ENCODE measurements at regions not wholly inside any gene's neighbourhood (a gene's known extent, or its start where the extent isn't known, plus 50 kb on each side); places are given as distances from the start of the nearest gene placed in this dataset.

DNA sequence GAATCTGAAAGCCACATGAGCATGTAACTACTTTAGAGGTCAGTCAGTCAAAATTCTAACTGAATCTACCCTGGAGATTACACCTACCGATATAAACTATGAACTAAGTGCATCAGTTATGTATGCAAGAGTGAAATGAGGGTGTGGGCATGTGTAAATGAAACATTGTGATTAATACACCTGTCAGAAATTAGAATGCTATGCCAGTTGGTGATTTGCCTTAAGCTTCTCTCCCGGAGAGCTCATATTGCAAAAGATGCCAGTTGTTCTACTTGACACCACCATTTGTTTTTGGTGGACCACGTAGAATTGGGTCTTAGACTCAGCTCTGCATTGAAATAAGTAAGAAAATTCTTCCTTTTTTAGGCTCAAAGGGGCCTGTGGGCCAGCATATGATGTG, 91.0 kb upstream of the KBTBD8 start:
- no peaks in the 10 kb centered on the region for H3K36me3 ChIP-seq (replicated peaks in 1 of 2; ENCODE audit: control extremely low read depth in 1 of 2, control insufficient read depth in 1 of 2, extremely low read depth in 1 of 2, insufficient read depth in 2 of 2, low read length in 1 of 2)
- peaks cover 0 to under 1% (median 0%) of the 10 kb centered on the region in 3 donors for H3K9me3 ChIP-seq (ENCODE audit: control extremely low read depth in 1 of 3, control insufficient read depth in 2 of 3, insufficient read depth in 1 of 3, low read length in 2 of 3)
- peaks cover 0 to 2% (median 0%) of the 10 kb centered on the region in 4 experiments for H3K27me3 ChIP-seq (replicated peaks in 1 of 4; ENCODE audit: control extremely low read depth in 1 of 4, control insufficient read depth in 3 of 4, insufficient read depth in 4 of 4, low read length in 3 of 4)
- no peak overlapping the region for H2AFZ ChIP-seq (ENCODE audit: insufficient read depth, low read depth, low read length, poor library complexity, severe bottlenecking)
- no peaks in the 10 kb centered on the region for H4K20me1 ChIP-seq (ENCODE audit: control insufficient read depth, insufficient read depth, low read length, poor library complexity, severe bottlenecking)
- intact Hi-C loops (cut with micrococcal nuclease): no loop called here
- no peaks in the 10 kb centered on the region for H3K4me1 ChIP-seq (ENCODE audit: control insufficient read depth in 2 of 2, insufficient read depth in 2 of 2, low read length in 2 of 2)
- no peak for DNase-seq
- Mint-ChIP-seq H3K27me3 (peaks cover 18% of the 10 kb centered on the region), H3K9me3 (ENCODE audit: insufficient read depth) (no peaks in the 10 kb centered on the region), H3K4me3 (no peak overlapping the region), H3K4me1 (no peaks in the 10 kb centered on the region), H3K27ac (no peak overlapping the region)
- POLR2A ChIA-PET: no interaction called here
- H3K27ac ChIP-seq (ENCODE audit: low read length in 2 of 2): no peak overlapping the region
- CTCF ChIA-PET: no interaction called here
- H3K79me2 ChIP-seq (ENCODE audit: control insufficient read depth, insufficient read depth, low read length): no peaks in the 10 kb centered on the region
- TF ChIP-seq, protein P1, sequence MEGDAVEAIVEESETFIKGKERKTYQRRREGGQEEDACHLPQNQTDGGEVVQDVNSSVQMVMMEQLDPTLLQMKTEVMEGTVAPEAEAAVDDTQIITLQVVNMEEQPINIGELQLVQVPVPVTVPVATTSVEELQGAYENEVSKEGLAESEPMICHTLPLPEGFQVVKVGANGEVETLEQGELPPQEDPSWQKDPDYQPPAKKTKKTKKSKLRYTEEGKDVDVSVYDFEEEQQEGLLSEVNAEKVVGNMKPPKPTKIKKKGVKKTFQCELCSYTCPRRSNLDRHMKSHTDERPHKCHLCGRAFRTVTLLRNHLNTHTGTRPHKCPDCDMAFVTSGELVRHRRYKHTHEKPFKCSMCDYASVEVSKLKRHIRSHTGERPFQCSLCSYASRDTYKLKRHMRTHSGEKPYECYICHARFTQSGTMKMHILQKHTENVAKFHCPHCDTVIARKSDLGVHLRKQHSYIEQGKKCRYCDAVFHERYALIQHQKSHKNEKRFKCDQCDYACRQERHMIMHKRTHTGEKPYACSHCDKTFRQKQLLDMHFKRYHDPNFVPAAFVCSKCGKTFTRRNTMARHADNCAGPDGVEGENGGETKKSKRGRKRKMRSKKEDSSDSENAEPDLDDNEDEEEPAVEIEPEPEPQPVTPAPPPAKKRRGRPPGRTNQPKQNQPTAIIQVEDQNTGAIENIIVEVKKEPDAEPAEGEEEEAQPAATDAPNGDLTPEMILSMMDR (IDR thresholded peaks at IDR 0.05): no peak
- TF ChIP-seq EZH2 (IDR thresholded peaks at IDR 0.05; ENCODE audit: borderline replicate concordance, insufficient read depth, low read depth, low read length, poor library complexity, severe bottlenecking): no peak
- no peak overlapping the region for H3K9ac ChIP-seq (ENCODE audit: low read length)
- no peak for ATAC-seq (ENCODE audit: low read depth)
- H3K4me2 ChIP-seq (replicated peaks; ENCODE audit: low read depth, low read length, poor library complexity, severe bottlenecking): no peak overlapping the region
- H3K4me3 ChIP-seq (ENCODE audit: control extremely low read depth in 1 of 5, extremely low read depth in 1 of 5, insufficient read depth in 1 of 5, low read depth in 2 of 5, low read length in 4 of 5): no peak overlapping the region
- 100% methylated on average over 1 of the region's 3 CpGs for WGBS (ENCODE audit: insufficient coverage)

DNA sequence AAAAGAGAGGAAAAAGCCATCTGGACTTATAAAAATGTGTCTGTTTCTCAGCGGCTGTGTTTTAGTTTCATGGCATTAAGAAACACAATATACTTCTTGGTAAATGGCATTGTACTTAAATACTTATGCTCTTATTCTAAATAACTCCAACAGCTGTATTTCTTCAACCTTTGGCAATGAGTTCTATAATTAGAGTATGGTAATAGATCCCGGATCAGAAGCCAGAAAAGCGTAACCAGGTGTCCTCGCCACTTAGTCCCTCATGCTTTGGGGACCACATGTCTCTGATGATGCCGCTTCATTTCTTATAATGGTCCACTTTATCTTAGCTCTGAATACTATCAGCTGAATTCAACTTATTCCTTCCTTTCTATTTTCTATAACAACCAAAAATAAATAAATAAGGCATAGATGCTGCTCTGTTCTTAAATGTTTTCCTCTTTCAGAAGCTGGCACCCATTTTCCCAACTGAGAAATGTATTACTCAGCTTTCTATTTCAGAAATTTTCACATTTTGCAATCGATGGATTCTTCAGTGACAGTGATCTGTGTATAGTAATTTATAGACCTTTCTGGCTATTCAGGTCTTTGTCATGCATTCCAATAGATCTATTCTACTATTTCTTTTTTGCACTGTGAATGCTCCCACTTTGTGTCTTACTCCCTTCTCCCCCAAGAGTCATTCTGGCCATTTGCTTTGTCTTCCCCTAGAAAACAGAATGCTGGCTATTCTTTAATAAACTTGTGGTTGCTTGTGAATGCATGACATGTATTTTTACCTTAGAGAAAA, 87.6 kb upstream of the KBTBD8 start:
- H3K36me3 ChIP-seq (replicated peaks in 1 of 2; ENCODE audit: control extremely low read depth in 1 of 2, control insufficient read depth in 1 of 2, extremely low read depth in 1 of 2, insufficient read depth in 2 of 2, low read length in 1 of 2): no peaks in the 10 kb centered on the region
- no peak overlapping the region for H3K4me3 ChIP-seq (ENCODE audit: control extremely low read depth in 1 of 5, extremely low read depth in 1 of 5, insufficient read depth in 1 of 5, low read depth in 2 of 5, low read length in 4 of 5)
- peaks cover 0 to 2% (median 0%) of the 10 kb centered on the region in 4 experiments for H3K27me3 ChIP-seq (replicated peaks in 1 of 4; ENCODE audit: control extremely low read depth in 1 of 4, control insufficient read depth in 3 of 4, insufficient read depth in 4 of 4, low read length in 3 of 4)
- POLR2A ChIA-PET: no interaction called here
- ATAC-seq (ENCODE audit: low read depth) (no peak), DNase-seq (no peak)
- peaks cover 0 to 19% (median 8%) of the 10 kb centered on the region in 3 donors for H3K9me3 ChIP-seq (ENCODE audit: control extremely low read depth in 1 of 3, control insufficient read depth in 2 of 3, insufficient read depth in 1 of 3, low read length in 2 of 3)
- 100% methylated on average over 3 of the region's 6 CpGs for WGBS (ENCODE audit: insufficient coverage)
- peaks cover 13% of the 10 kb centered on the region for H3K27me3 Mint-ChIP-seq
- intact Hi-C loops (cut with micrococcal nuclease): no loop called here
- H3K4me3 Mint-ChIP-seq: no peak overlapping the region
- no peaks in the 10 kb centered on the region for H3K79me2 ChIP-seq (ENCODE audit: control insufficient read depth, insufficient read depth, low read length)
- no peaks in the 10 kb centered on the region for H3K4me1 Mint-ChIP-seq
- no peaks in the 10 kb centered on the region for H4K20me1 ChIP-seq (ENCODE audit: control insufficient read depth, insufficient read depth, low read length, poor library complexity, severe bottlenecking)
- H3K4me2 ChIP-seq (replicated peaks; ENCODE audit: low read depth, low read length, poor library complexity, severe bottlenecking): no peak overlapping the region
- TF ChIP-seq, protein P1 (IDR thresholded peaks at IDR 0.05): no peak
- no peak for TF ChIP-seq EZH2 (IDR thresholded peaks at IDR 0.05; ENCODE audit: borderline replicate concordance, insufficient read depth, low read depth, low read length, poor library complexity, severe bottlenecking)
- peaks cover 3% of the 10 kb centered on the region for H3K9me3 Mint-ChIP-seq (ENCODE audit: insufficient read depth)
- no peak overlapping the region for H3K27ac Mint-ChIP-seq
- H2AFZ ChIP-seq (ENCODE audit: insufficient read depth, low read depth, low read length, poor library complexity, severe bottlenecking): no peak overlapping the region
- no peaks in the 10 kb centered on the region for H3K4me1 ChIP-seq (ENCODE audit: control insufficient read depth in 2 of 2, insufficient read depth in 2 of 2, low read length in 2 of 2)
- CTCF ChIA-PET: no interaction called here
- H3K27ac ChIP-seq (ENCODE audit: low read length in 2 of 2): no peak overlapping the region
- H3K9ac ChIP-seq (ENCODE audit: low read length): no peak overlapping the region

All from B cell (primary cell).